GM19395 (cell line): ENCODE measurements at regions not wholly inside any gene's neighbourhood (a gene's known extent, or its start where the extent isn't known, plus 50 kb on each side); places are given as distances from the start of the nearest gene placed in this dataset.

Experiments
- ATAC-seq: cut with Tn5 transposase; IDR thresholded peaks from one replicate; pipeline ENCODE4 v1.9.1; 2021; ENCODE audit warnings: mild to moderate bottlenecking, moderate library complexity; ENCODE audit not compliant: unreplicated experiment

- ATAC-seq = no peak
These were observed 147.1 kb upstream of the LYZL1 start for GRCh38 chr10:29141761-29142160.

GRCh38 chr10:29142516-29143314 is 146.2 kb upstream of the LYZL1 start:
- ATAC-seq = no peak

- no peak for ATAC-seq
These were observed 144.7 kb upstream of the LYZL1 start for GRCh38 chr10:29144126-29144525.

GRCh38 chr10:29146311-29147100 is 142.4 kb upstream of the LYZL1 start:
- ATAC-seq = no peak

GRCh38 chr10:29150010-29150409 is 138.9 kb upstream of the LYZL1 start:
- no peak for ATAC-seq

- no peak for ATAC-seq
These were observed 137.9 kb upstream of the LYZL1 start for GRCh38 chr10:29151005-29151404.

GRCh38 chr10:29157321-29157720 is 131.5 kb upstream of the LYZL1 start:
- no peak for ATAC-seq

- no peak for ATAC-seq
These were observed 130.8 kb upstream of the LYZL1 start for GRCh38 chr10:29158066-29158465.

GRCh38 chr10:29160150-29160617 is 128.7 kb upstream of the LYZL1 start:
- ATAC-seq = no peak

- no peak for ATAC-seq
These were observed 125.1 kb upstream of the LYZL1 start for GRCh38 chr10:29163746-29164145.

GRCh38 chr10:29166713-29167112 is 122.2 kb upstream of the LYZL1 start:
- ATAC-seq = no peak

- ATAC-seq = no peak
These were observed 119.8 kb upstream of the LYZL1 start for GRCh38 chr10:29169021-29169420.

- no peak for ATAC-seq
These were observed 117.2 kb upstream of the LYZL1 start for GRCh38 chr10:29171717-29172116.

GRCh38 chr10:29174389-29174788 is 114.5 kb upstream of the LYZL1 start:
- ATAC-seq = no peak

GRCh38 chr10:29176845-29177832 is 111.7 kb upstream of the LYZL1 start:
- no peak for ATAC-seq

- no peak for ATAC-seq
These were observed 106.9 kb upstream of the LYZL1 start for GRCh38 chr10:29181936-29182335.

GRCh38 chr10:29183301-29183945 is 105.4 kb upstream of the LYZL1 start:
- no peak for ATAC-seq

GRCh38 chr10:29184205-29185000 is 104.5 kb upstream of the LYZL1 start:
- no peak for ATAC-seq

GRCh38 chr10:29185050-29185449 is 103.8 kb upstream of the LYZL1 start:
- no peak for ATAC-seq

GRCh38 chr10:29186221-29186620 is 102.6 kb upstream of the LYZL1 start:
- no peak for ATAC-seq
